HCEC 1CT (cell line): ENCODE measurements at regions not wholly inside any gene's neighbourhood (a gene's known extent, or its start where the extent isn't known, plus 50 kb on each side); places are given as distances from the start of the nearest gene placed in this dataset.
"Not testable (repeated sequence)": the region's sequence is repeated elsewhere in the genome, so short reads cannot be mapped to it uniquely, and the experiment has no call there.

Experiments
- DNase-seq: peaks from one replicate; pipeline ENCODE4 v3.0.0-alpha.2; 2017

DNA sequence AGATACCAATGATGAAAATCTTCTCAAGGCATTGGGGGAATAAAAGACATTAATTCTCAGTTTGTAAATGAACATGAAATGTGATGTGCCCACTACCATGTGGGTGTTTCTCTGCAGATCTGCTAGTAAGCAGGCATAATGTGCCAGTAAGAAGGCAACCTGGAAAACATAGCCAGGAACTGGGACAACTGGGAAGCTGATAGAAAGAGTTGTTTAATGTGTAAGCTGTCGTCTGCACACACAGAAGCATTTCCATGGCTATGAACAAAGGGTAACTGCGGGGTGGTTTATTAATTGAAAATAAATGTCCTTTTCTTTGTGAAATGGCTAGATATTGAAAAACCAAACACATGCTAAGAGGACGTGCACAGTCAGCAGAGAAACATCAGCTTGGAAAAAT, 52.0 kb downstream of the ZC3H11B start:
- no peak for DNase-seq

GRCh38 chr1:219559899-219560298, 53.0 kb downstream of the ZC3H11B start:
- DNase-seq, result no peak

DNA sequence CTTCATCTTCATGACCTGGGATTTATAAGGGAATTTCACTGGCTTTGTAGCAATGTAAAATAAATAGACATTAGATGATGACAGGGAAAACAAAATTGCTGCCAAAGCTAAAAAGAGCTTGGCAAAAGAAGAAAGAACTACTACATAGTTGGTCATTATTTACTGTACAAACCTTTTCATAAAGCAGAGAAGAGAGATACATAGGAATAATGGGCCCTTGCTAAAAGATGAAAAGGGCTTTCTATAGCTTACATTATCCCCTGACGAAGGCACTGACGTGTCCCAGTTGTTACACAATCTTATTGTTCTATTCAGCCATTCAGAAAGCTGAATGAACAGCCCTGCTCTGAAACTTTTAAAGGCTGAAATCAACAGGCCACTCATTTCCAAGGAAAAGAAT, 57.1 kb downstream of the ZC3H11B start:
- peak; percentile 30 for DNase-seq

GRCh38 chr1:219555031-219555692, 57.7 kb downstream of the ZC3H11B start:
- DNase-seq, result no peak

DNA sequence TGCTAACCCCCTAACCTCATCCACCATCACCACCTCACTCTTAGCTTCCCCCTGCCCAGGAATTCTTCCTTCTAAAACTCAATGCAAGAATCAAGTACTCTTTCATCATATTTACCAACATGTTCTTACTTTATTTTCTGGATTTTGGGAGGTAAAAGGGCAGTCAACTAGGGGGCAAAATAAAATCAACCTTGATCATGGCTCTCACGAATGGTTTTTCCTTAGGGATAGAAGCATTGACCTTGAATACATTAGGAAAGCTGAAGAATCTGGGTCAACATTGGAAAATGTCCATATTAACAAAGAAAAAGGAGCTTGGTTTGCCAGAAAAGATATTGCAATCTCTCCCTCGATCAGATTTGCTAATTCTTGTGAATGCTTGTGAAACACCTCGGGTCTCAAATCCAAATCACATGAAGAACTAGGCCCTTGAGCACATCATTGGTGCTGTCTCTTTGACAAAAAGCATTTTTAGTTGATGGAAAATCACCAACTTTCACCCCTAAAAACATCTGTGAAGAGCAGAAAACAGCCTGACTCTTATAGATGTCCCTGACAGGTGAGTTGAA, 58.9 kb downstream of the ZC3H11B start:
- DNase-seq, result no peak

- no peak for DNase-seq
Measured at GRCh38 chr1:219550201-219550600, 62.7 kb downstream of the ZC3H11B start.

GRCh38 chr1:219549215-219549614, 63.7 kb downstream of the ZC3H11B start:
- DNase-seq, result no peak

GRCh38 chr1:219548386-219548785, 64.5 kb downstream of the ZC3H11B start:
- no peak for DNase-seq

GRCh38 chr1:219545756-219546155, 67.1 kb downstream of the ZC3H11B start:
- not testable (repeated sequence) for DNase-seq

- DNase-seq, result peak; percentile 5
Measured at GRCh38 chr1:219544163-219544846, 68.6 kb downstream of the ZC3H11B start.

DNA sequence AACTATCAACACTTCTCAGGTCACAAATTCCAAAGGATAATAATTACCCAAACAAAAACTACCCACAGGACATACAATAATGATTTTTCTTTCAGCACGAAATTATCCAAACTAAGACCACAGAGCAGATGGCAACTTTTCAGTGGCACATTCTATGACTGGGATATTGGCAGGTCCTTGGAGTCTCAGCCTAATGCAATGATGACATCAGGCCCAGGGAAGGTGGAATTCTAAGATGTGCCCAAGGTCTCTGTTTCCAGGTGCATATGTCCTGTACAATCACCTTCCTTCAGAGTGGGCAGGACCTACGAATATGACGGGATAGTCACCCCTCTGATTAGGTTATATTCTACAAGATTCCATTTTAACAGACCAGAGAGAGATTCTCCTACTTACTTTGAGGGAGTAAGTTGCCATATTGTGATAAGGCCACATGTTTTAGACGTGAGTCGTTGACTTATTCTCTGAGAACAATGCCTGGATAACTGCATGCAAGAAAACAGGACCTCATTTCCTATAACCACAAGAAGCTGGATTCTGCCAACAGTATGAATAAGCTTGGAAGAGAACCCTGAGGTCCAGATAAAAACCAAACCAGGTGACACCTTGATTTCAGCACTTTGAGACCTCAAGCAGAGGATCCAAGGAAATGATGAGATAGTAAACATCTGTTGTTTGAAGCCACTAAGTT, 69.9 kb downstream of the ZC3H11B start:
- no peak for DNase-seq

- no peak for DNase-seq
Measured at GRCh38 chr1:219541946-219542345, 71.0 kb downstream of the ZC3H11B start.

DNA sequence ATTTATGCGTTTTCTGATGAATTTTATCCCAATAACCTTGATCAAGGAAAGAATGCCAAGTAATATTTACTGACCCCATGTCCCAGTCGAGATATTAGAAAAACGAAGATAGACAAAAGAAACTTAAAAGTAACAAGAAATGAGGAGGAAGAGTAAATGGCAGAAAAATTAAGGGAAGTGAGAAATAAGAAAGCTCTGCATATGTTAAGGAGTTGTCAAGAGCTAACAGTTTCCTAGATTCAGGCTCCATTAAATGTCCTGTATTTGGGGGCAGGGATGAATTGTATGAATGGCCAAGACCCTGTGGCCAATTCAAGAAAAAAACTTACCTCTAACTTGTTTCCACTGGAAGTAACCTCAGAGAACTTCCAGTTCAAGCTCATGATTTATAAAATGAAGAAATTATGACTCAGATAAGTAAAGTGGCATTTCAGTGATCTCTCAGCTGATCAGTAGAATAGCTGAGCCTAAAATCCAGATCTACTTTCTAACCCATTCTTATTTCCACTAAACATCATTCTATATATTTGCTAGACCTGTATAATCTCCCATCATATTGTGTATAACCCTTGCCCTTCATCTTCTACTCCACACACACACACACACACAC, 73.2 kb downstream of the ZC3H11B start:
- DNase-seq, result no peak

- DNase-seq, result no peak
Measured at GRCh38 chr1:219538886-219539285, 74.0 kb downstream of the ZC3H11B start.

DNA sequence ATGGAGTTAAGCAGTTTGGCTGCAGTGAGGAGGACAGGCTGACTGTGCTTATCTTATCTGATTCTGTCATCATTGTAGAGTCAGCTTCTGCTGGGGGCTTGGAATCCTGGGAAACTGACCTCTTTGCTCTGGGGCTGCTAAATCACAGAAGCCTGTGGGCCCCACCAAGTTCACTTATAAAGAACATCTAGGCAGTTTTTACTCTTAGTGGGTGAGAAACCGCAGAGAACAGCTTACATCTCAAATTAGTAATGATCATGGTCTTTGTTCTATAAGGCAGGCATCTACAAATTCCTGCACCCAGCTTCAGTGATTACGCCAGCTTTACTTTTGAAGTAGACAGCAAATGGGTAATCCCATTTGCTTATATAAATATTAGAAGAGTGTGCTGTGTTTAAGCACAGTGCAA, 75.7 kb downstream of the ZC3H11B start:
- DNase-seq, result no peak

DNA sequence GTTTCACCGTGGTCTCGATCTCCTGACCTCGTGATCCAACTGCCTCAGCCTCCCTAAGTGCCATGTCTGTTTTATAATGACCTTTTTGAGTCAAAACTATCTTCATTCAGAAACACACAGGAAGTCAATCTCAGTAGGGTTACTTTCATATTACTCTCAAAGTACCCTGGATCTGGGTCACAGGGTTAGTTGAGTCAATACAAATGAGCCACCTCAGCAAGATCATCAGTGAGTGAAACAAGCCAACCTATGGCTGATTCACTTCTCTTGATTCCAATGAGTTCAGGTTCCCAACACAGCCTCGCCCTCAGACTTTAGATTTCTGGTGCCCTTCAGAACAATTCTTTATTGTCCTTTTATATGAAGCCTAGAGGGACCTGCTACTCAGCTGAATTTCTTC, 76.9 kb downstream of the ZC3H11B start:
- DNase-seq, result no peak

- no peak for DNase-seq
Measured at GRCh38 chr1:219534991-219535390, 77.9 kb downstream of the ZC3H11B start.

DNA sequence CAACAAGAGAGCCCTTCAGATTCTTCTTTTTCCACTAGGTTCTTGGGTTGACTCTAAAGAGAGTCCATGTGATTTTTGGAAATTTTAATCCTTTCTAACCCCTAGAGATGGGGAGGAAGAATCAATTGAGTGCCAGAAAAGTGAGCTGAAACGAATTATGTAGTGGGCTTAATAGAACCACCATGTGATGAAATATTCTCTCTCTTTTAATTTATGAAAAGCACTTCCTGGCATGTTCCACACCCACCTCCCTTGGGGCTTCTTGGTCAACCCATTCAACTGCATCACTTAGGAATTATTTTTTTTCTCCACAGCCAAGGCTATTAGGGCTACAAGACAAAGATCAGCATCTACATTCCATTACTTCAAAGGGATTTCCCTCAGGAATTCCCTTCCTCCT, 79.6 kb downstream of the ZC3H11B start:
- no peak for DNase-seq

GRCh38 chr1:219529116-219529515, 83.8 kb downstream of the ZC3H11B start:
- no peak for DNase-seq

DNA sequence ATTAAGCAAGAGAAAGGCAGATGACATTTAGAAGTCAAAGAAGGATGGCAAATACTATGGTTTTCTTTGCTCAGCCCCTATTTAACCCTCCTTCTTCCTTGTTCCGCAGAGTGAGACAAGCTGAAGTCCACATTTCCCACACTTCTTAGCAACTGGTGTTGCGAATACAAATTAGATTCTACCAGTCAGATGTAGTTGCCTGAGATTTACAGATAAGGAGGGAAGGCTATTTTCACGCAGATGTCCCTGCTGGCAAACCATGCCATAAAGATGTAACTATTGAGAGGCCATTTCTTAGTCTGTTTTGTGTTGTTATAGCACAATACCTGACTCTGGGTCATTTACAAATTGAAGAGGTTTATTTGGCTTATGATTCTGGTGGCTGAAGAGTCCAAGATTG, 84.3 kb downstream of the ZC3H11B start:
- no peak for DNase-seq

GRCh38 chr1:219527994-219528393, 84.9 kb downstream of the ZC3H11B start:
- no peak for DNase-seq

DNA sequence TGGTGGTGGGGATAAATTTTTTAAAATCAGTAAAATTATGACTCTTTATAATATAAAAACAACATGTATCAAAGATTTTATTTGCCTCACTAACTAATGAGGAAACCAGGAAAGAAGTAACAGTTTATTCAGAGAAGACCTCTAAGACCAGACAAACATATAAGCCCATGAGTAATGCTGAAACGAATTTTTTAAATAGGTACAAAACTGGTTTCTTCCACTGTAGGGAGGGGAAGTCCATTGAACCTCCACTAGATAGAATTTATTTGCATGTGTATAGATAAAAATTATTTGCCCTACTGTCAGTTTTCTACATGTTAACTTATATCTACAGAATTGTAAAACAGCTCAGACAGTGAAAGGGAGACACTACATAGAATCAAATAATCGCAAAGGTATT, 86.8 kb downstream of the ZC3H11B start:
- no peak for DNase-seq

DNA sequence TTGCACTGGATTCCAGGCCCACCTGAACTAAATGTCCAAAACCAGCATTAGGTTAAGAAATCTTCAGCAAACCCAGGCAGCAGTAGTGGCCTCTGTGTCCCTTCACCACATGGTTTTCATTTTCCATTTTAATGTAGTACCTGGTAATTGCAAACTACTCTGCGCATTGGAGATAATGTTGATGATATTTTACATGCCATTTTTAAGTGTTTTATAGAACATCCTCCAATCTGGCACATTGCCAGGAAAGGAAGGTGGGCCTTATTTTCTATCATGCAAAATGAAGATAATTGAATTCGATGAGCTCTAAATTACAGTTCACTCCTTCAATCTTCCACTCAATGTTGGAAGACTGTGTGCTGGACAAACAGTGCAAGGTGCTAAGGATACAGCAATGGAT, 89.5 kb downstream of the ZC3H11B start:
- no peak for DNase-seq
